ELF-1 (cell line): ENCODE measurements at regions not wholly inside any gene's neighbourhood (a gene's known extent, or its start where the extent isn't known, plus 50 kb on each side); places are given as distances from the start of the nearest gene placed in this dataset.

ENCODE experiments used
- DNase-seq: peaks from one replicate; pipeline ENCODE4 v3.0.0-alpha.2; 2016; ENCODE audit warnings: low read depth, low spot score

DNA sequence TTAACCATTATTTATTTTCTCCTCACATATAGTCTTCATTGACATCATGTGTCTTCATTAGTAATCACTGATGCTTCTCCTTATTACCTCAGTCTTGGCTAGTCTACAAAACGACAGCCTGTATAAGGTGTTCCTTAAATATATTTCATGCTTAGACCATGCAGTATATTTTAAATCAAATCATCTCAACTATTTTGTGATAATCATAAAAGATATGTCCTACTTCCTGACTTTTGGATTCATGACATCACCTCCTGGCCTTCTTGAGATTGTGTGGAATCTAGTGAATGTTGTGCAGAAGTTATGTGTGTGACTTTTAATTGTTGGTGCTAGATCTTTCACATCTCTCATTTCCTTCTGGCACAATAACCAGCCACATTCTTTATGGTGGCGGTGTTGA, 1339.3 kb upstream of the C9orf72 start:
- no peak for DNase-seq

DNA sequence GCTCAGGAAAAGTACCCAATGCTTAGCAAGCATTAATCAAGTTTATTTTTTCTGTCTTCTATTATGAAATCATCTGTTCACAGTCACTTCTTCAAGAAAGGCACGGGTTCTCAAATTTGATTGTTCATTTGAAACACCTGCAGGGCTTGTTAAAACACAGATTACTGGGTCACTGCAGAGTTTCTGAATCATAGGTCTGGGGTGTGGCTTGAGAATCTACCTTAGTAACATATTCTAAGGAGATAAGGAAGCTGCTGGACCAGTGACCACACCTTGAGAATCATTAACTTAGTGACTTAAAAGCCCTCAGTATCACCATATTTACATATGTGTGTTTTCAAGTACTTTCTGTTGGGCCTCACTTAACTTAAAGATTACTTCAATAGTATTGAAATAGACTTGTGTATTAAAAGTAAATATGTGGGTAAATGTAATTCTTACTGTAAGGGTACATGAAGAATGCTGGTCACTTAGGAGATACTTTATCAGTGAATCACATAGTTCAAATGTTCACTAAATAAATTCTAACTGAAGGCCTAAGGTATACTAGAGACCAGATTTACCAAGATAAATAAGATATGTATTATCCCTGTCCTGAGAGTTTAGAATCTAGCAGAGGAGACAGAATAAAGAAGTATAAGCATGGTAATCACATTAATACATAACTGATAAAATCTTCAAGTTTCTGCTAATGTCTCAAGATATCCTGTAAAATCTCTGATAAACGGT, 1342.1 kb upstream of the C9orf72 start:
- no peak for DNase-seq

DNA sequence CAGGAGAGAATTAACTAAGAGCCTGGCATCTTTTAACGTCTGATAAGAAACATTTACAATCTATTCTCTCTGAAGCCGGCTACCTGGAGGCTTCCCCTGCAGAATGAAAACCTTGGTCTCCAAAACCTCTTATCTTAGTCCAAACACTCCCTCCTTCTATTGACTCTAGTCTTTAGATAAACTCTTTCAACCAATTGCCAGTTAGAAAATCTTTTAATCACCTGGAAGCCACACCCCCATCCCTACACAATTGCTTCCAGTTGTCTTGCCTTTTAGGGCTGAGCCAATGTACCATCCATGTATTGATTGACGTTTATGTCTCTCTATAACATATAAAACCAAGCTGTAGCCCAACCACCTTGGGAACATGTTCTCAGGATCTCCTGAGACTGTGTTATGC, 1343.1 kb upstream of the C9orf72 start:
- DNase-seq: no peak

DNA sequence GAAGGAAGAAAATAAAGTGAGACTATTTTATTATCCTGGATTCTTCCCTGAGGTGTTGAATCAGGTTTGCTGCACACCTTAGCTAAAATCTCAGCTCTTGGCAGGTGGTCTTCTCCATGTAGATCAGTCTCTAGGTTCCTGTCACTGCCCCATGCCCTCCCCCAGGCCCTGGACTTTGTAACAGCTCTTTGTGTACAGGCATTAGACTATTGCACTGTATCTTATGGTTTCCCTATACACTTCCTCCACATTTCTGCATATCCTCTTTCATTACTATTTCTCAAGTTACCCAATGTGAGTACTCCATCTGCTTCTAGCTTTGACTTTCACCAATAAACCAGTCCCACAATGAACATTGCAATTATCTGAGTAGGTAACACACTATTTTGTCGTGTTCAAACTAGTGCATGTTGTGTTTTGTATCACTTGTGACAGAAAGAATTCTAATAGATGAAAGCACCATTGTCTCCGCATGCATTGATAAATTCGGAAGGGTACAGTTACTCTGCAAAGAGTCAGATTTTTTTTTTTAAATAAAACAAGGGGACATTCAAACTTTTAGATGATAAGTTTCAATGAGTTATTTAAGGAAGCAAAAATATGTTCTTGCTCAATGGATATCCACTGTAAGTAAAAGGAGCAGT, 1348.7 kb upstream of the C9orf72 start:
- no peak for DNase-seq

DNA sequence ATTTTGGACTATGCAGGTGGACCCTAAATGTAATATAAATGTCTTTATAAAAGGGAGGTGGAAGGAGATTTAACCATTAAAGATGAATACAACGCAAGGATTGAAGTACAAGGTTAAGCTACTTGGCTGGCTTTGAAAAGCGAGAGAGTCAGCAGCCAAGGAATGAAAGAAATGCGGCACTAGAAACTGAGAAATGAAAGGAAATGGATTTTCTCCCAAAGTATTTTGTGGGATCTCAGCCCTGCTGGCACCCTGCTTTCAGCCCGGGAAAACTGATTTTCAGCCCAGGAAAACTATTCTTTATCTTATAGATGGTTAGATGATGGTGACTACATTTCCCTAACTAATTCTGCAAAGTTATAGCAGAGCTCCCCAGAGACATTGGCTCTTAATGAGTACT, 1349.6 kb upstream of the C9orf72 start:
- no peak for DNase-seq

DNA sequence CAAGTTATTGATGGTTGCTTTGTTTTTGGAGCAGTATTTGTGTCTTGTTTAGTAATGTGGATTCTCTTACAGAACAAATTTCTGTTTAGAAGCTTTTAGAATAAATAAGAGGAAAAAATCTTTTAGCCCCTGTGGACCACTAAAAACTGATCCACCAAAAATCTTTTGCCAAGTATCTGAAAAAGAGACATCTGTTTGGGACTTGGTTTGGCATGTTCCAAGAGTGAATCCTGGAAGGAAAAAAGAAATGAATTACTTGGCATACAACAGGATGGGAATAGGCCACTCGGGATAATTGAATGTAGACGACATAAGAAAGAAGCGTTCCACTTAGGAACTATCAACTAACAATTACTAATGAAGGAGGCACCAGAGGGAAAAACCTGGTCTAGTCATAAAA, 1350.1 kb upstream of the C9orf72 start:
- DNase-seq: no peak

DNA sequence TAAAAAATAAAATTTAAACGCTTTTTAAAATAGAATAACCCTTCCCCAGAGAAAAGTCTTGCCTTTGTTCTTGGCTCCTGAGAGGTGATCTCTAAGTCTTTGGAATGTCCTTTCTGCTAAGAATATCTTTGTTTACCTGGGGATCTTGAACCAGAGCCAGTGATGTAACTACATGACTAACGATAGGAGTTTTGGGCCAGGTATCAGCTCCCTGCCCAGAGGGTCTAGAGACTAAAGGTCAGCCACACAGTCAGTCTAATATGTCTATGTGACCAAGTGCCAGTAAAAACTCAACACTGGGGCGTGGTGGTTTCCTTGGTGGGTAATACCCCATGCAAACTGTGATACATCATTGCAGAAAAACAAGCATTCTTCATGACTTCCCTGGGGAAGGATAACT, 1351.9 kb upstream of the C9orf72 start:
- no peak for DNase-seq

DNA sequence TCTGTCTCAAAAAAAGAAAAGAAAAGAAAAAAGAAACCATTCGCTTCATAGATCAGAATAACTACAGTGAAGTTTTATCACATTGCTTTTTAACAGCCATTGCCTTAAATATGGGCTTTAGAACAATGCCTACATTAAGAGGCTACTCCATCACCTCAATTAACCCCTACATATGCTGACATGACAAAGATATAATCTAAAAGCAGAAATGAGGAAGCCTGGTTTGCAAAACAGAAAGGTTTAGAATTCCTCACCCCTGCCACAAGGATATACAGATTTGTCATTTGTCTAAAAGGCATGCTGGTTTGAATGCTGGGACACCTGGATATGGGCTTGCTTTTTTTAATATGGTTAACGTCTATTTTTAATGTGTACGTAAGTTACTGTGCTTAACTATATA, 1353.0 kb upstream of the C9orf72 start:
- DNase-seq: no peak

DNA sequence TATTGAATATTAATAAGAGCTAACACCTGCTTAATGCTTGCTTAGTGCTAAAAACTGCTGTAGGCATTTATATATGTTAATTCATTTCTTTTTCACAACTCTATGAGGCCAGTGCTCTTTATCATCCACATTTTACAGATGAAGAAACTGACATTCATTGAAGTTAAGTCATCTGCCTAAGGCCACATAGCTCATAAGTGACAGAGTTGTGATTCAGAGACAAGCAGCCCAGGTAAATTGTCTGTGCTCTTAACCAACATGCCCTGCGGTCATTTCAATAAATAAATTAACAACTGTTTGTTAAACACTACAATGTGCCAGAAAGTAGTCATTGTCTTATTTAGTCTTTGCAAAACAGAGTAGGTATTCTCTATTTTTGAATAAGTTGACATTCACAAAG, 1354.4 kb upstream of the C9orf72 start:
- no peak for DNase-seq

DNA sequence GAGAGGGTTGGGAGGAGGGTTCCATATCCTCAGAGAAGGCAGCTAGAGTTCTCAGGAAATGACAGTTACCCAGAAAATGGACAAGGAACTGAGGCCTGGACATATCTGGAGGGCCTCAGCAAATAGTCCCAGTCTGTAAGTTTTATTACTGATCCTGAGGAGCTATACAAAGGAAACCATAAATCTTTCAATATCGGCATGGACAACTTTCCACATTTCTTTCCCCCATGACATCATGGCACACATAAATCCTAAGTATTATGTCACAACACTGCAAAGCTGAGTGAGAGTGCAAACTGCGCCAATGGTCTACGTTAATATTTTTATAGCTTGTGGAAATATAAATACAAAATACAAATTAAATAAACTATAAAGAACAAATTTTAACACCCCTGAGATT, 1356.2 kb upstream of the C9orf72 start:
- no peak for DNase-seq

DNA sequence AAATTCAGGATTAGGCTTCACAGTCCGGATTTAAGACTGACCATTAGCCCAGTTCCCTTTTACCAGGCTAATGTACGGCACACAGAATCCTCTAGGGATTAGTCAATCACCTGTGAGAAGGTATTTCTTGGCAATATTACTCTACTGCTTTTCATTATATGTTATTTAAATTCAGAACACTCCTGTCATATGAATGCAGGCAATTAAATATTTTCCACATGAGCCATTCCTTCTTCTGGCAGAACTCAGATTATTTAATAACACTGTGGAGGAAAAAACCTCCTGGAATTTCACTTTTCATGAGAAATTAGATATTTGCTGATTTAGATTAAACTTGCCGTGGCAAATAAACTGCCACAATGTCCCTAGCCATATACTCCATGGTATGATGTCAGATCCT, 1357.5 kb upstream of the C9orf72 start:
- DNase-seq: no peak

DNA sequence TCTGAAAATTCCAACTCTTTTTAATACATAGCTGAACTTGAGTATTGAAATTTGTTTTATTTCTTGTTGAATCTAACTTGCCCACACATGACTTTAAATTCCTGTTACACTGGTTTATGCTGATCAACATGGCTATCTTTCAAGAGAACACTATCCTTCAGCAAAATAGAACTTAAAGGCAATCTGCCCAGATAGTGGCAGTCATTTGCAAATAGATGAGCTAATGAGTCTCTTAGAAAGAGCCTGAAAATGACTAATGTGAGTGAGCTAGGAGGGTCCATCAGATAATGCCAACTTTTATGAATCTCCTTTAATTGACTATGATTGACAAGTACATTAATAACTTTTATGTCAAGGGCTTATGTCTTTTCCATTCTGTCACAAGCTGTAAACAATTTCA, 1360.8 kb upstream of the C9orf72 start:
- DNase-seq: no peak

DNA sequence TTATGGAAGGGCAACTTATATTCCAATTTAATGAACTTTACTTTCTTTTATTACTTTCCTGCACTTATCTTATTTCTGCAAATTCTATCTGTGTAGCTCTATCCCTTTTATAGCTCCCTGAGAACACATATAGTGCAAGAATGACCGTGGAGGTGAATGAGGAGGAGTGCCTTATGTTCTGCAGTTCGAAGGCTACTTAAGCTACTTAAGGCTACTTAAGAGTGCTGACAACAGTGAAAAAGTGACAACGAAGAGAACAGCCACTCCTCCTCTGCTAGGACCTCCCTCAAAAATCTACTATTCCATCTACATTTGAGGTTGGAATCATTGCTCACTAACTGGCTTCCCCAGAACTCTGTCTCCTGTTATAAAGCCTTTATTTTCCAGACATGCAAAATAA, 1365.7 kb upstream of the C9orf72 start:
- no peak for DNase-seq

DNA sequence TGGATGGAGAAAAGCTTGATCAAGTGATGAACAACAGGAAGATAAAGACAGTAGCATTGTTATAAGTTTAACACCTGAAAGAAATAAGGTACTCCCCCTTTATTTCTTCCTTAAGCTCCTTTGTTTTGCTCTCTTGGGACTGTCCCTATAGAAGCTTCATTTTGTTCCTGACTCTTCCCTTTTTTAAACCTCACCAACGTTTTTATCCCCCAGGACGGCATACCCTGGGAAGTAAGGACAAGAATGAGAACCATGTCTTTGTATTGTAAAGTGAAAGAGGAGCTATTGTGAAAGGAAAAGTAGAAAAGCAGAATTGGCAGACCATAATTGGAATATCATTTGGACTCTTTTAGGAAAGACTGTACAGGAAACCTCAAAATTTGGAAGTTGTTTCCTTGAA, 1368.6 kb upstream of the C9orf72 start:
- DNase-seq: no peak

DNA sequence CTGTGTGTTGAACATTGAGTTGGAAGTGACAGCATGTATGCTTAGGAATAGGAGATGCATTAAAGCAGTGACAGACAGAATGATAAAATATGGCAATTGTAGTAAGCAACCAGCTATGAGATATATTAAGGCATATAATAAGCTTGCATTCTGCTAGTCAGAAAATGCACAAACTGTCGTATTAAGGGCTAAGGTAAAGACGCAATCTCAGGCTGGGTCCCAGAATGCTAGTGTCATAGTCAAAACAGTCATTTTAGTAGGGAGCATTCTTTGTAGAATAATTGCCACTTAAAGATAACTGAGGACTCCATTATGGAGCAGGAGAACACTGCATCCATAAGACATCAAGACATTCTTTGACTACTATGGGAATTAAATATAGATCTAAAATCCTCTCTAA, 1369.7 kb upstream of the C9orf72 start:
- DNase-seq: no peak

DNA sequence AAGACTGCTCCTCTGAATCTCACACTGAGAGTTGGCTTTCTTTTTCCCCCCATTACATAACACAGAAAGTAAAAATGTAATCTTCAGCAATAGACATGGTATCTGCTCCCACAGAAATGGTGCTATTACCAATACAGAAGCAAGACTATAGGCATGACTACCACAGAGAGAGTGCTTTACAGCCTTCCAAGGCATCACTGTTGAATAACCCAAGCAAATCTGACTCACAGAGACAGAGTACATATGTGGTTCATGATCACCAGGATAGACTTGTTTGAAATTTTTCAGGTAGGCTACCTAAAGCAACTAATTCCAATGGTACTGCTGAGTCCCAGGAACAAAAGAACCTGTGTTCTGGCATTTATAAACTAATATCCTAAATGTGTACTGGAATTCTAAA, 1373.4 kb upstream of the C9orf72 start:
- DNase-seq: no peak

DNA sequence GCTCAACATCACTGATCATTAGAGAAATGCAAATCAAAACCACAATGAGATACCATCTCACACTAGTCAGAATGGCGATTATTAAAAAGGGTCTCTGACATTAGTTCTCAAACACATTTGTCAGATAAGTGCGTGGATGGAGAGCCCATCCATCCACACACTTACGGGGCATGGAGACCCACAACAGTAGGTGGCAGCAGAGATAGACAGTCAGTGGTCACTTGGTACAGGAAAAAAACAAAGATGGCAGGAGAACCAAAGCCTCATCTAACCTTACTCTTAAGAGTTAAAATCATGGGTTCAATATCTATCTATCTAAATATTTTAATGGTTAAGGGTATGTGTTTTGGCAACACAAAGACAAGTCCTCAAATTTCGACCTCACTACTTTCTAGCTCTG, 1378.7 kb upstream of the C9orf72 start:
- peak; percentile 5 for DNase-seq

DNA sequence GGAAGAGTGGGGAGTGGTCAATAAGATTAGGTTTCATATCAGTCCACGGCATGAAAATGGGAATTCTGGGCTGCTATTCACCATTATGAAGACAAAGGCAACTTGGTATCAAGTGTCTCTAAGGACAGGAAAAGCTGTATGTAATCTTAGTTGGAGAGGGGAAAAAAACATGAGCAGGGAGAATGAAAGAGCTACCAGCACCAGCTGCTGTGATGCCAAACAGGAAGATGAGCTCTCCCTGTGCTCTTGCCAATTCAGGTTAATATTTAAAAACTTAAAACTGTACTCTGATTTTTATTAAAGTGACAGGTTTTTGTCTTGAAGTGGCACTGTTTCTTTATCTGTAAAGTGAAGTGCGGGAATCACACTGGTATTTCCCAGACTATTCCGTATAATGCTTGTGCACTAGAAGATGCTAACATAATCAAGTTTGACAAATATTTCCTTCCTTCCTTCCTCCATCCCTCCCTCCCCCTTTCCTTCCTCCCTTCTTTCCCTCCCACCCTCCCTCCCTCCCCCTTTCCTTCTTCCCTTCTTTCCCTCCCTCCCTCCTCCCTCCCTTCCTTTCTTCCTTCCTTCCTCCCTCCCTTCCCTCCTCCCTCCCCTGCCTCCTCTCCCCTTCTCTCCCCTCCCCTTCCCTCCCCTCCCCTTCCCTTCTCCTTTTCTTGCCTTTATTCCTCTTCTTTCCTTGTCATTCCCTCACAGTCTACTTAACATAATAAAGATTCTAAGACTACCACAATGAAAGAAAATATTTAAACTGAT, 1383.0 kb upstream of the C9orf72 start:
- no peak for DNase-seq

DNA sequence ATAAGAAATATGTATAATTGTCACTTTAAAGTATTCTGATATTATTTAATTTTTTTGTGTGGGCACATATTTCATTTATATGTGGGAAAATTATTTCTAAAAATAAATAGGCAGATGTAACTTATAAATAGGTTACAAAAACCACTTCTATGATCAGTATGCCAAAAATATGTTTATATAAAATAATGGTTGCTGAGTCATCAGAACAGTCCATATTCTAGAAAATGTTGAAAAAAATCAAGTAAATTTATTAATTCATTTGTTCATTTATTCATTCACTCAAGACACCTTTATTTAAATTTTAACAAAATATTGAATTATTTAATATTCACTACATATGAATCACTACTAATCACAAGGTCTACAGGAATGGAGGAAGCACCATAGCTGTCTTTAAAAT, 1387.3 kb upstream of the C9orf72 start:
- DNase-seq: no peak

DNA sequence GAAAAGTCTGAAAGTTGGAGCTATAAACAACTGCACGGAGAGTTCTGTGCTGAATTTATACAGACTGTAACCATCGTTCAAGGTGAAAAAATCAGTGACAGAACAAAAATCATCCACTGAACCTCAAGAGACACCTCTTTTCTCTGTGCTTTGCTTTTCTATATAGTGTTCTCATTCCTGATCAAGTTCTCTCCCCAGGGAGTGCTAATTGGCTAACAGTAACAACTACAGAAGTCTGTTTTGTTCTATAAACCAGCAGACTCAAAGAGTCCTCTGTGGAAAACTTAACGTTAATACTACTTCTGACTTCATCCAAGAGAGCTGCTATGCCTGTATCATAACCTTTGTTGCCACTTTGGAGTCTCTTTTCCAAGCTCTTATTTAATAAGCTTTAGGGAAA, 1388.3 kb upstream of the C9orf72 start:
- no peak for DNase-seq

DNA sequence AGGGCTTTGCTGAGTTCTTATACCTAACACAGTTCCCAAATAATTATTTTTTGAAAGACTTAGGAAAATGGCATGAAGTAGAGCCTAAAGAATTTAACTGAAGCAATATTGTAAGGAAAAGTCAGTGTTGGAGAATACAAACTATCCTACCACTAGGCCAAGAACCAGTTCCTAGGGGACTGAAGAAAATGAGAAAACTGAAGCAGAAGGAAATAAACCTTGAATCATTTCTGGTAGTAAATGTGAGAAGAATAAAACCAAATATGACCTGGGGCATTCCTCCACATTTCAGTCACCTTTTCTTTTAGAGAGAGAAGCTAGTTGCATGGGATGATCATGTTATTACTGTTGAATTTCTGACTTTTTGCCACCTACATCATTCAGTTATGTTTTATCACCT, 1393.9 kb upstream of the C9orf72 start:
- no peak for DNase-seq

DNA sequence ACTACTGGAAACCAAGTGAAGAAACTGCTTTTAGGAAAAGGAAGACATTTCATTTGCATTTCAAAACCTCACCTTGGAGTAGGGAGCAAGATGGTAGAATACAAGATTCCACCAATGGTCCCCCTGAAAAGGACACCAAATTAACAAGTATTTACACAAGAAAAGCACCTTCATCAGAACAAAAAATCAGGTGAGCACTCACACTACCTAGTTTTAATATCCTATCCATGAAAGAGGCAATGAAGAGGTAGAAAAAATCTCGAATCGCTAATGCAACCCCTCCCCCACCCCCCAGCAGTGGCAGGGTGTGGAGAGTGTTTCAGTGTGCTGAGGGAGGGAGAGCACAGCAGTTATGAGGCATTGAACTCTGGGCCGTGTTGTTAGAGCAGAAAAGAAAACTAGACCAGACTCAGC, 1397.0 kb upstream of the C9orf72 start:
- DNase-seq: peak; percentile 16

DNA sequence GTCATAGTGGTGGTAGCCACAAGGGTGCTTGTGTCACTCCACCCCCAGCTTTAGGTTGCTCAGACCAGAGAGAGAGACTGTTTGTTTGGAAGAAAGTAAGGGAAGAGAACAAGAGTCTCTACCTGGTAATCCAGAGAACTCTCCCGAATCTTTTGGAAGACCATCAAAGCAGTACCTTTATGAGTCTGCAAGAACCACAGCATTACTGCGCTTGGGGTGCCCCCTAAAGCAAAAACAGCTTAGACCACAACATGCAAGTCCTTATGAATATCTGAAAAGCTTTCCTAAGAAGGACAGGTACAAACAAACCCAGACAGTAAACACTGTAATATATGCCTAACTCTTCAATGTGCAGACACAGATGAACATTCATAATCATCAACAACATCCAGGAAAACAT, 1398.6 kb upstream of the C9orf72 start:
- DNase-seq: no peak
